22Rv1 (cell line): ENCODE measurements at regions not wholly inside any gene's neighbourhood (a gene's known extent, or its start where the extent isn't known, plus 50 kb on each side); places are given as distances from the start of the nearest gene placed in this dataset.

Experiments used
- CTCF ChIP-seq: fragments of 450-650 bp; IDR thresholded peaks from 2 replicates; pipeline ENCODE4 v1.5.1; 2017; ENCODE audit warnings: mild to moderate bottlenecking
- ZFX ChIP-seq: fragments of 450-650 bp; IDR thresholded peaks from 2 replicates; pipeline ENCODE4 v1.6.1; 2017; ENCODE audit warnings: antibody characterized with exemption, borderline replicate concordance

- no peak for TF ChIP-seq CTCF
- no peak for TF ChIP-seq ZFX
These were observed 166.7 kb upstream of the CENPW start for GRCh38 chr6:126173265-126173664.
